ENCODE measurements at regions not wholly inside any gene's neighbourhood (a gene's known extent, or its start where the extent isn't known, plus 50 kb on each side); places are given as distances from the start of the nearest gene placed in this dataset.

- no peak for TF ChIP-seq KDM1A (IDR thresholded peaks at IDR 0.05; ENCODE audit: borderline replicate concordance, low read length)
- TF ChIP-seq, protein P1, sequence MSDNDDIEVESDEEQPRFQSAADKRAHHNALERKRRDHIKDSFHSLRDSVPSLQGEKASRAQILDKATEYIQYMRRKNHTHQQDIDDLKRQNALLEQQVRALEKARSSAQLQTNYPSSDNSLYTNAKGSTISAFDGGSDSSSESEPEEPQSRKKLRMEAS (IDR thresholded peaks at IDR 0.05): no peak
- TF ChIP-seq RAD21 (IDR thresholded peaks at IDR 0.05 in 1 of 2, conservative IDR thresholded peaks at IDR 0.05 in 1 of 2; ENCODE audit: low read depth in 2 of 2, low read length in 2 of 2): no peak
- TF ChIP-seq, protein P2, sequence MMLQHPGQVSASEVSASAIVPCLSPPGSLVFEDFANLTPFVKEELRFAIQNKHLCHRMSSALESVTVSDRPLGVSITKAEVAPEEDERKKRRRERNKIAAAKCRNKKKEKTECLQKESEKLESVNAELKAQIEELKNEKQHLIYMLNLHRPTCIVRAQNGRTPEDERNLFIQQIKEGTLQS (IDR thresholded peaks at IDR 0.05; ENCODE audit: insufficient read depth, low read depth, low read length): no peak
- TF ChIP-seq, protein P3, sequence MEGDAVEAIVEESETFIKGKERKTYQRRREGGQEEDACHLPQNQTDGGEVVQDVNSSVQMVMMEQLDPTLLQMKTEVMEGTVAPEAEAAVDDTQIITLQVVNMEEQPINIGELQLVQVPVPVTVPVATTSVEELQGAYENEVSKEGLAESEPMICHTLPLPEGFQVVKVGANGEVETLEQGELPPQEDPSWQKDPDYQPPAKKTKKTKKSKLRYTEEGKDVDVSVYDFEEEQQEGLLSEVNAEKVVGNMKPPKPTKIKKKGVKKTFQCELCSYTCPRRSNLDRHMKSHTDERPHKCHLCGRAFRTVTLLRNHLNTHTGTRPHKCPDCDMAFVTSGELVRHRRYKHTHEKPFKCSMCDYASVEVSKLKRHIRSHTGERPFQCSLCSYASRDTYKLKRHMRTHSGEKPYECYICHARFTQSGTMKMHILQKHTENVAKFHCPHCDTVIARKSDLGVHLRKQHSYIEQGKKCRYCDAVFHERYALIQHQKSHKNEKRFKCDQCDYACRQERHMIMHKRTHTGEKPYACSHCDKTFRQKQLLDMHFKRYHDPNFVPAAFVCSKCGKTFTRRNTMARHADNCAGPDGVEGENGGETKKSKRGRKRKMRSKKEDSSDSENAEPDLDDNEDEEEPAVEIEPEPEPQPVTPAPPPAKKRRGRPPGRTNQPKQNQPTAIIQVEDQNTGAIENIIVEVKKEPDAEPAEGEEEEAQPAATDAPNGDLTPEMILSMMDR (IDR thresholded peaks at IDR 0.05; ENCODE audit: control extremely low read depth in 1 of 3, insufficient read depth in 1 of 3, low read depth in 1 of 3, low read length in 3 of 3): no peak
- TF ChIP-seq SRF (IDR thresholded peaks at IDR 0.05; ENCODE audit: low read depth, low read length): no peak
Measured at GRCh38 chr7:145624618-145625017, 492.0 kb upstream of the CNTNAP2 start.
